Ovary (tissue), 7 donors: ENCODE measurements at regions not wholly inside any gene's neighbourhood (a gene's known extent, or its start where the extent isn't known, plus 50 kb on each side); places are given as distances from the start of the nearest gene placed in this dataset.

Source experiments
- DNase-seq, 5 donors: peaks; one replicate each; pipeline ENCODE4 v3.0.0-alpha.2; 2019 to 2020
- H3K27ac ChIP-seq, 2 donors: fragments of 200-600 bp; one replicate each; pipeline versions ENCODE4 v1.5.1 to v1.8.0; 2019 to 2022
- H3K27me3 ChIP-seq: fragments of 200-600 bp; one replicate; pipeline ENCODE4 v1.8.0; 2022
- H3K36me3 ChIP-seq: fragments of 200-600 bp; sonication (generic); one replicate; pipeline ENCODE4 v1.5.1; 2019
- H3K4me1 ChIP-seq: one replicate; pipeline ENCODE4 v1.8.1; 2013; ENCODE audit warnings: mild to moderate bottlenecking, moderate library complexity; ENCODE audit not compliant: insufficient read depth
- H3K4me3 ChIP-seq: fragments of 200-600 bp; sonication (generic); one replicate; pipeline ENCODE4 v1.5.1; 2017
- H3K9me3 ChIP-seq, 2 donors: fragments of 200-600 bp in 1 of 2; sonication (generic) in 1 of 2; one replicate each; pipeline versions ENCODE4 v1.5.1 to v1.8.1; 2013 to 2019; ENCODE audit warnings: mild to moderate bottlenecking in 1 of 2, moderate library complexity in 1 of 2
- EP300 ChIP-seq: sonication (generic); formaldehyde crosslinking; IDR thresholded peaks from one replicate; pipeline ENCODE4 v1.6.1; 2017; ENCODE audit warnings: antibody characterized with exemption
- POLR2A ChIP-seq: fragments of 450-650 bp; IDR thresholded peaks from one replicate; pipeline ENCODE4 v1.6.1; 2017; ENCODE audit warnings: antibody characterized with exemption, mild to moderate bottlenecking, moderate library complexity
- WGBS, 3 donors: extraction: QIAGEN DNeasy Blood & Tissue Kit in 1 of 3; methylation state at CpG; one replicate each; pipeline versions ENCODE4 v1.1.5 to v1.1.7; 2013 to 2017; 5-methylcytosine and 5-hydroxymethylcytosine counted together
- intact Hi-C, 4 donors: fragments of 100-400 bp; cut with DNase I; formaldehyde crosslinking; loops; one replicate each; pipeline versions ENCODE4 v1.11.0 to v1.15.1; 2022 to 2023
- TF ChIP-seq, protein P1 (sequence below), 3 donors: fragments of 450-650 bp in 2 of 3; fragments of 200-600 bp in 1 of 3; IDR thresholded peaks; one replicate each; pipeline versions ENCODE4 v1.5.1 to v1.8.0; 2016 to 2022; ENCODE audit warnings: antibody characterized with exemption in 3 of 3, mild to moderate bottlenecking in 1 of 3
- donor health status: DM: no; HTN: no; CAD: no; lungs with moderate emphysema.
- donor health status: DM: no; HTN: no; CAD: no.
- donor health status: Bipolar disorder and iron deficiency.
- donor health status: DM: no; HTN: no; CAD: no.
- donor health status: DM: yes; HTN: yes; CAD: no.

DNA sequence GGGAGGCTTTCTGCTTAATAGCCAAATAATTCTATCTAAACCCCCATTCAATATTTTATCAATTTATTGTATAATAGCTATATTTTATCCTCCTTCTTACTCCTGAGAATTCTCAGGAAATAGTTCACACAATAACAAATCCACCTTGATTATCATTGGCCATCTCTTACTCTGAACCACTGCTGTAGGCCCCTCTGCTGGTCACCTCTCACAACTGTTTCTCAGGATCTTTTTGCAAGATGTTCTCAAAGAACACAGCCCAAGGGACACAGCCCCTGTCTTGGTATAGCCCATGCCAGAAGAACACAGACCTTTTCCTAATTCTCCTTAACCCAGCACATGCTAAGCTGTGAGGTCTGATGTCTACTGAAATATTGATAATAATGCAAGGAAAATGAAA, 74.9 kb upstream of the HTR4 start:
- intact Hi-C loops: no loop called here

DNA sequence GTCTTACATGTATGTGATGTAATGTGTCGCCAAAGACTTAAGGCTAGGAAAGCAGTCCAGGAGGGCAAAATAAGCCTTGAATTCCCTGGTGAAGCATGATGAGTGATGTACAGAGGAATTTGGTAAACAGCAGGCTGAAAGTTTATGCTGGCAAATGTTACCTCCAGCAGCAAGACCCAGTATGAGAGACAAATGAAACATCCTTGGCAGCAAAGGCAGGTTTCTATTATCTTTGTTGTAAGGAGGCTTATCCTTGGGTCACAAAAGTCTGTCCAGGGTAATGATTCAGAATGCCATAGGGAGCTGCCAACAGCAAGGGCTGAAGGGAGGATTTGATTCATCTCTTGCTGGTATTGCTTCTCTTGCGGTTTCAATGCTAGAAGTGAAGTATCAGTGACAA, 75.9 kb upstream of the HTR4 start:
- no peaks in the 10 kb centered on the region for H3K36me3 ChIP-seq
- no peak for TF ChIP-seq POLR2A
- no peak for TF ChIP-seq EP300
- TF ChIP-seq, protein P1, sequence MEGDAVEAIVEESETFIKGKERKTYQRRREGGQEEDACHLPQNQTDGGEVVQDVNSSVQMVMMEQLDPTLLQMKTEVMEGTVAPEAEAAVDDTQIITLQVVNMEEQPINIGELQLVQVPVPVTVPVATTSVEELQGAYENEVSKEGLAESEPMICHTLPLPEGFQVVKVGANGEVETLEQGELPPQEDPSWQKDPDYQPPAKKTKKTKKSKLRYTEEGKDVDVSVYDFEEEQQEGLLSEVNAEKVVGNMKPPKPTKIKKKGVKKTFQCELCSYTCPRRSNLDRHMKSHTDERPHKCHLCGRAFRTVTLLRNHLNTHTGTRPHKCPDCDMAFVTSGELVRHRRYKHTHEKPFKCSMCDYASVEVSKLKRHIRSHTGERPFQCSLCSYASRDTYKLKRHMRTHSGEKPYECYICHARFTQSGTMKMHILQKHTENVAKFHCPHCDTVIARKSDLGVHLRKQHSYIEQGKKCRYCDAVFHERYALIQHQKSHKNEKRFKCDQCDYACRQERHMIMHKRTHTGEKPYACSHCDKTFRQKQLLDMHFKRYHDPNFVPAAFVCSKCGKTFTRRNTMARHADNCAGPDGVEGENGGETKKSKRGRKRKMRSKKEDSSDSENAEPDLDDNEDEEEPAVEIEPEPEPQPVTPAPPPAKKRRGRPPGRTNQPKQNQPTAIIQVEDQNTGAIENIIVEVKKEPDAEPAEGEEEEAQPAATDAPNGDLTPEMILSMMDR (IDR thresholded peaks at IDR 0.05): no peak
- DNase-seq: no peak
- no peaks in the 10 kb centered on the region for H3K9me3 ChIP-seq
- no peak overlapping the region for H3K4me3 ChIP-seq
- WGBS, 3 donors: 26 to 29% (median 29%) methylated on average over 2 of the region's 2 CpGs
- intact Hi-C loops: loop anchor here in 2 of 4 donors (5.0 to 10.0 kb wide), 6 partner anchors 267 to 555 kb away; no protein-coding TSS in a partner anchor
- no peaks in the 10 kb centered on the region for H3K4me1 ChIP-seq
- no peak overlapping the region for H3K27ac ChIP-seq
- no peaks in the 10 kb centered on the region for H3K27me3 ChIP-seq

More for the DNA sequence above, 74.9 kb upstream of the HTR4 start:
- Histone ChIP-seq H3K9me3 (no peaks in the 10 kb centered on the region), H3K4me1 (no peaks in the 10 kb centered on the region), H3K4me3 (no peak overlapping the region), H3K27me3 (no peaks in the 10 kb centered on the region), H3K36me3 (no peaks in the 10 kb centered on the region), H3K27ac (no peak overlapping the region)
- no peak for TF ChIP-seq EP300
- TF ChIP-seq POLR2A: no peak
- TF ChIP-seq, protein P1 (IDR thresholded peaks at IDR 0.05): no peak
- no peak for DNase-seq

DNA sequence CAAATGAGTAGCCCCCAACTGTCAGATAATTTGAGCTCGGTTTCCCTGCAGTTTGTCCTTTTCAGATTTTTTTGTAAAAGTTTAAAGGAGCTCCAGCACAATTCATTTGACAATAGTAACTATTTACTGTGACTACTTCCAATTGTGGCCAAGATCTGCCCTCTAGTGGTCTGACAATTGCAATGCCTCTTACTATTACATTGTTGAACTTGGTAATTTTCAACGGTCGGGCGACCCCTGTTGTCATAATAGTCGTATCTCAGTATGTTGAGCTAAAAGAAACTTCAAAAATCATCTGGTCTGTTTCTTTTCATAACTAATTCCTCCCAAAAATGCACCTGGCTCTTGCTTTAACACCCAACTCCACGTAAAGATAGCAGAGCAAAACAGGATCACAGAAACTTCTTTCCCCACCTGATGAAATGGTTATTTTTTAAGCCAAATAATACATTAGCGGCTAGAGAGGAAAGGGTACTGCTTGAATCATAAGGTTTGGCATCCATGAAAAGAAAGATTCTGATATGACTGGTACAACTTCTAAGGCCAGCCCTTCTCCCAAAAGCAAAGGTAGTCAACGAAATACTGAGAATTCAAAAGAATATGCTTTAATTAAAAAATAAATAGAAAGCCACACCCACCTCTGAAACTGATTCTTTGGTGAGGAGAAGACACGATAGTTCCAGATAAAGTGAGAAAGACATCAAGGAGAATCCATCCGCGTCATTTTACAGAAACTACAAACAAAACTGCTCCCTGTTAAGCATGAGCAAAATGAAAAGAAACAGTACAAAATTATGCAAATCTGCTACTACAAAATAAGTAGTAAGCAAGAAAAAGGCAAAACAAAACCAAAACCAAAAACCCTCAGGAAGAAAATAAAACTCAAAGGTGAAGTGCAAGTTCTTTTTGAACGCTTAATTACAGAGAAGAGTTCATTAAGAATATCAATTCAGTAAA, 76.9 kb upstream of the HTR4 start:
- intact Hi-C loops: loop anchor here in 2 of 4 donors (5.0 to 10.0 kb wide), 6 partner anchors 266 to 556 kb away; no protein-coding TSS in a partner anchor
- DNase-seq: peak; percentile 40 to 72 (median 54)
- 16 to 25% (median 20%) methylated on average over 12 of the region's 12 CpGs for WGBS, 3 donors
- H3K27me3 ChIP-seq: no peaks in the 10 kb centered on the region
- no peak overlapping the region for H3K27ac ChIP-seq
- H3K36me3 ChIP-seq: no peaks in the 10 kb centered on the region
- no peak overlapping the region for H3K4me3 ChIP-seq
- TF ChIP-seq, protein P1 (IDR thresholded peaks at IDR 0.05): peak; percentile 35 to 90 (median 79)
- no peak for TF ChIP-seq EP300
- H3K9me3 ChIP-seq: no peaks in the 10 kb centered on the region
- H3K4me1 ChIP-seq: no peaks in the 10 kb centered on the region

DNA sequence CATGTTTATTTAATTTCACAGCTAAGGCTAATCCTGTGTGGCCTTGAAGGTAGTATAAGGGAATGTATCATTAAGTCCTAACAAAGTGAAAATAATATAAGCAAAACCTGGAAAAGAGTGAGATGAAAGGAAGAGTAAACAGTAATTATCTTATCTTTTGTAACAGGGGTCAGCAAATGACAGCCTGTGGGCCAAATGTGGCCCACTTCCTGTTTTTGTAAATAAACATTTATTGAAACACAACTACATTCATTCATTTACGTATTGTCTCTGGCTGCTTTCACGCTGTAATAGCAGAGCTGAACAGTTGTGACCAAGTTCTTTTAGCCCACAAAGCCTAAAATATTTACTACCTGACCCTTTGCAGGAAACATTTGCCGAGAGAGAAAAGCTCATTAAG, 78.4 kb upstream of the HTR4 start:
- H3K4me1 ChIP-seq: no peaks in the 10 kb centered on the region
- H3K27ac ChIP-seq: no peak overlapping the region
- TF ChIP-seq EP300: no peak
- TF ChIP-seq, protein P1 (IDR thresholded peaks at IDR 0.05): no peak
- TF ChIP-seq POLR2A: no peak
- intact Hi-C loops: loop anchor here in 3 of 4 donors (2.0 to 10.0 kb wide), 7 partner anchors 265 to 558 kb away; no protein-coding TSS in a partner anchor
- no peaks in the 10 kb centered on the region for H3K27me3 ChIP-seq
- H3K36me3 ChIP-seq: no peaks in the 10 kb centered on the region
- H3K4me3 ChIP-seq: no peak overlapping the region
- no peak for DNase-seq
- WGBS, 3 donors: 46 to 61% (median 60%) methylated on average over 3 of the region's 3 CpGs
- H3K9me3 ChIP-seq: no peaks in the 10 kb centered on the region
